NB4 (cell line): ENCODE measurements at regions not wholly inside any gene's neighbourhood (a gene's known extent, or its start where the extent isn't known, plus 50 kb on each side); places are given as distances from the start of the nearest gene placed in this dataset.
"Not testable (repeated sequence)": the region's sequence is repeated elsewhere in the genome, so short reads cannot be mapped to it uniquely, and the experiment has no call there.

Experiments
- POLR2A ChIP-seq: IDR thresholded peaks from 2 replicates; pipeline ENCODE4 v1.6.1; 2011; ENCODE audit warnings: mild to moderate bottlenecking; ENCODE audit not compliant: insufficient read length; ENCODE audit errors: extremely low read depth
- TF ChIP-seq, protein P1 (sequence below): IDR thresholded peaks from one replicate; pipeline ENCODE4 v1.5.1; 2012; ENCODE audit warnings: low read depth, low read length
- TF ChIP-seq, protein P2 (sequence below): IDR thresholded peaks from 2 replicates; pipeline ENCODE4 v1.6.1; 2011; ENCODE audit warnings: low read depth, low read length

DNA sequence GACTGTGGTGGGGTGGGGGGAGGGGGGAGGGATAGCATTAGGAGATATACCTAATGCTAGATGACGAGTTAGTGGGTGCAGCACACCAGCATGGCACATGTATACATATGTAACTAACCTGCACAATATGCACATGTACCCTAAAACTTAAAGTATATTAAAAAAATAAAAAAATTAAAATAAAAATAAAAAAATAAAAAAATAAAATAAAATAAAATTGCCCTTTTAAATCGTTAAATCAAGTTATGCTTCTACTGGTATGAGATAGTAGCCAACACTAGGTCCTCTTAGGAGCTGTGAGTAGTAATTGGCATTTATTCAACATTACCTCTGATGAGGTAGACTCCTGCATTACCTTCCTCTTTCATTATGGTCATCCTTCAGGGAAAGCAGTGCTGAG, 52.9 kb upstream of the FAM241A start:
- TF ChIP-seq, protein P1, sequence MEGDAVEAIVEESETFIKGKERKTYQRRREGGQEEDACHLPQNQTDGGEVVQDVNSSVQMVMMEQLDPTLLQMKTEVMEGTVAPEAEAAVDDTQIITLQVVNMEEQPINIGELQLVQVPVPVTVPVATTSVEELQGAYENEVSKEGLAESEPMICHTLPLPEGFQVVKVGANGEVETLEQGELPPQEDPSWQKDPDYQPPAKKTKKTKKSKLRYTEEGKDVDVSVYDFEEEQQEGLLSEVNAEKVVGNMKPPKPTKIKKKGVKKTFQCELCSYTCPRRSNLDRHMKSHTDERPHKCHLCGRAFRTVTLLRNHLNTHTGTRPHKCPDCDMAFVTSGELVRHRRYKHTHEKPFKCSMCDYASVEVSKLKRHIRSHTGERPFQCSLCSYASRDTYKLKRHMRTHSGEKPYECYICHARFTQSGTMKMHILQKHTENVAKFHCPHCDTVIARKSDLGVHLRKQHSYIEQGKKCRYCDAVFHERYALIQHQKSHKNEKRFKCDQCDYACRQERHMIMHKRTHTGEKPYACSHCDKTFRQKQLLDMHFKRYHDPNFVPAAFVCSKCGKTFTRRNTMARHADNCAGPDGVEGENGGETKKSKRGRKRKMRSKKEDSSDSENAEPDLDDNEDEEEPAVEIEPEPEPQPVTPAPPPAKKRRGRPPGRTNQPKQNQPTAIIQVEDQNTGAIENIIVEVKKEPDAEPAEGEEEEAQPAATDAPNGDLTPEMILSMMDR, result not testable (repeated sequence)
- TF ChIP-seq POLR2A, result not testable (repeated sequence)
- TF ChIP-seq, protein P2, sequence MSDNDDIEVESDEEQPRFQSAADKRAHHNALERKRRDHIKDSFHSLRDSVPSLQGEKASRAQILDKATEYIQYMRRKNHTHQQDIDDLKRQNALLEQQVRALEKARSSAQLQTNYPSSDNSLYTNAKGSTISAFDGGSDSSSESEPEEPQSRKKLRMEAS, result not testable (repeated sequence)
